DND-41 (cell line): ENCODE measurements at regions not wholly inside any gene's neighbourhood (a gene's known extent, or its start where the extent isn't known, plus 50 kb on each side); places are given as distances from the start of the nearest gene placed in this dataset.

Source experiments
- ATAC-seq: fragments of 200-7000 bp; cut with Tn5 transposase; 3 replicates; pipeline ENCODE4 v1.9.1; 2021; ENCODE audit warnings: low read depth; ENCODE audit not compliant: insufficient read depth
- DNase-seq: peaks from one replicate; pipeline ENCODE4 v3.0.0-alpha.2; 2020
- H2AFZ ChIP-seq: 2 replicates; pipeline ENCODE4 v1.6.0; 2012; ENCODE audit warnings: low read depth, low read length
- H3K27ac ChIP-seq: 2 replicates; pipeline ENCODE4 v1.5.1; 2012; ENCODE audit warnings: low read length, inconsistent platforms
- H3K27me3 ChIP-seq: fragments of 200-600 bp; sonication (generic); 2 replicates; pipeline ENCODE4 v1.6.0; 2012; ENCODE audit warnings: low read length, mild to moderate bottlenecking, inconsistent platforms; ENCODE audit not compliant: insufficient read depth, poor library complexity
- H3K36me3 ChIP-seq: 2 replicates; pipeline ENCODE4 v1.5.1; 2012; ENCODE audit warnings: low read length, inconsistent platforms; ENCODE audit not compliant: insufficient read depth
- H3K4me1 ChIP-seq: 2 replicates; pipeline ENCODE4 v1.5.1; 2012; ENCODE audit warnings: mild to moderate bottlenecking, low read length; ENCODE audit not compliant: insufficient read depth
- H3K4me2 ChIP-seq: 2 replicates; pipeline ENCODE4 v1.6.0; 2012; ENCODE audit warnings: mild to moderate bottlenecking, moderate library complexity, low read length, inconsistent platforms; ENCODE audit not compliant: insufficient read depth
- H3K4me3 ChIP-seq, 2 experiments: fragments of 200-600 bp in 1 of 2; shearing (Covaris generic) in 1 of 2; 2 replicates each; pipeline ENCODE4 v1.5.1; 2012 to 2016; ENCODE audit warnings: inconsistent platforms in 2 of 2, low read length in 2 of 2, mild to moderate bottlenecking in 2 of 2, low read depth in 1 of 2, moderate library complexity in 1 of 2
- H3K79me2 ChIP-seq: 2 replicates; pipeline ENCODE4 v1.6.0; 2012; ENCODE audit warnings: low read length, inconsistent platforms; ENCODE audit not compliant: insufficient read depth
- H3K9ac ChIP-seq: 2 replicates; pipeline ENCODE4 v1.6.0; 2012; ENCODE audit warnings: low read depth, mild to moderate bottlenecking, inconsistent platforms, low read length, moderate library complexity
- H3K9me3 ChIP-seq: 2 replicates; pipeline ENCODE4 v1.5.1; 2012; ENCODE audit warnings: low read length, moderate library complexity, mild to moderate bottlenecking, inconsistent platforms; ENCODE audit not compliant: insufficient read depth, severe bottlenecking
- H4K20me1 ChIP-seq: 2 replicates; pipeline ENCODE4 v1.6.0; 2012; ENCODE audit warnings: low read length; ENCODE audit not compliant: insufficient read depth
- CTCF ChIP-seq: IDR thresholded peaks from 2 replicates; pipeline ENCODE4 v1.5.1; 2012; ENCODE audit warnings: borderline replicate concordance, low read length, moderate library complexity, mild to moderate bottlenecking; ENCODE audit not compliant: poor library complexity, severe bottlenecking; ENCODE audit errors: extremely low read depth
- EZH2 ChIP-seq: IDR thresholded peaks from 3 replicates; pipeline ENCODE4 v1.6.1; 2012; ENCODE audit warnings: borderline replicate concordance, low read depth, mild to moderate bottlenecking, moderate library complexity, low read length, inconsistent platforms; ENCODE audit not compliant: severe bottlenecking

- H3K4me2 ChIP-seq: no peak overlapping the region
- TF ChIP-seq EZH2 (no peak), CTCF (no peak)
- no peak overlapping the region for H2AFZ ChIP-seq
- H3K27me3 ChIP-seq: no peaks in the 10 kb centered on the region
- H4K20me1 ChIP-seq: no peaks in the 10 kb centered on the region
- peak; percentile 73 for DNase-seq
- peaks cover 15% of the 10 kb centered on the region for H3K4me1 ChIP-seq
- H3K79me2 ChIP-seq: no peaks in the 10 kb centered on the region
- H3K9ac ChIP-seq: no peak overlapping the region
- ATAC-seq: peak; percentile 90
- no peaks in the 10 kb centered on the region for H3K9me3 ChIP-seq
- 0 out of 2 replicates have a peak overlapping the region, but pooled peaks have one; percentile 1 for H3K27ac ChIP-seq
- H3K4me3 ChIP-seq: no peak overlapping the region
- no peaks in the 10 kb centered on the region for H3K36me3 ChIP-seq
Measured at GRCh38 chr3:194212845-194213331, 76.9 kb downstream of the HES1 start.

GRCh38 chr3:194215392-194215791, 79.4 kb downstream of the HES1 start:
- H3K4me2 ChIP-seq: no peak overlapping the region
- H3K27me3 ChIP-seq: no peaks in the 10 kb centered on the region
- no peaks in the 10 kb centered on the region for H3K79me2 ChIP-seq
- no peak overlapping the region for H3K9ac ChIP-seq
- no peak for TF ChIP-seq EZH2
- no peak for TF ChIP-seq CTCF
- H4K20me1 ChIP-seq: no peaks in the 10 kb centered on the region
- H3K27ac ChIP-seq: no peak overlapping the region
- H2AFZ ChIP-seq: no peak overlapping the region
- H3K4me3 ChIP-seq: no peak overlapping the region
- H3K4me1 ChIP-seq: peaks cover 15% of the 10 kb centered on the region
- DNase-seq: no peak
- H3K36me3 ChIP-seq: no peaks in the 10 kb centered on the region
- ATAC-seq: no peak
- H3K9me3 ChIP-seq: no peaks in the 10 kb centered on the region

DNA sequence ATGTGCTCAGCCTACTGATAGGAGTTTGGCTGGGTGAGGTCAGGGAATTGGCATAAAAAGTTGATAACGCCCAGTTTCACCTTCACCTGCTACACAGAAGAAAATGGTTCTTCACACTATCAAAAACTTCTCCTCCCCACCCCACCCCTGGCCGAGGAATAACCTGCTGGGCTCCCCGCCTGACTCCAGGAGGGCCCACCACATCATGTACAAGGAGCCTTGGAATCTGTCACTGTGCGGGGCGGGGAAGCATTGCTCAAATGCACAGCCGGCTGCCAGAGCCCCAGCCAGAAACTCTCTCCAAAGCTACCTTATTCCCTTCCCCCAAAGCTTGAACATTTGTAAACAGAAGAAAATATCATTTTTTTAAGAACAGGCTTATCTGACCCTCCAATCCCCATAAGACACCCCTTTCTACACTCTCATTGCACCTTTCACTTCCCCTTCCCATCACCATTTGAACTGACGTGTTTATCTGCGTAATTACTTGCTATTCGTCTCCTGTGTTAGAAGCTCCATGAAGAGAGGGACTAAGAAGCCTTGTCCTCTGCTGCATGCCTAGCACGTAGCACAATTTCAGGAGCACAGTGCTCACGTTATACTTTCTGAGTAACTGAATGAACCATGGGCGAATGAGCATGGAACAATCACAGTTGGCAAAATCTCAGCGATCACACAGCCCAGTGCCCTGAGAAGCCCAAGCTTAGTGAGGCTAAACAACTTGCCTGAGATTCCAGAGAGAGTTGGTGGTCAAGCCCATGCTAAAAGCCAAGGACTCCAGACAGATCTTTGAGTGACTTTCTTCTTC, 82.9 kb downstream of the HES1 start:
- Histone ChIP-seq H4K20me1 (no peaks in the 10 kb centered on the region), H3K4me3 (no peak overlapping the region), H3K4me2 (no peak overlapping the region), H3K79me2 (no peaks in the 10 kb centered on the region), H3K9me3 (no peaks in the 10 kb centered on the region), H3K36me3 (no peaks in the 10 kb centered on the region), H3K27me3 (no peaks in the 10 kb centered on the region), H2AFZ (no peak overlapping the region), H3K27ac (no peak overlapping the region), H3K4me1 (peaks cover 8% of the 10 kb centered on the region), H3K9ac (no peak overlapping the region)
- TF ChIP-seq EZH2: no peak
- no peak for TF ChIP-seq CTCF
- no peak for ATAC-seq
- no peak for DNase-seq
